ENCODE measurements at regions not wholly inside any gene's neighbourhood (a gene's known extent, or its start where the extent isn't known, plus 50 kb on each side); places are given as distances from the start of the nearest gene placed in this dataset.
"Not testable (repeated sequence)": the region's sequence is repeated elsewhere in the genome, so short reads cannot be mapped to it uniquely, and the experiment has no call there.

- FAIRE-seq (no peak), DNase-seq (ENCODE audit: low spot score) (no peak)
Measured at GRCh38 chr22:47884775-47885174, 1122.3 kb downstream of the TBC1D22A start.

- no peak for FAIRE-seq
- DNase-seq (ENCODE audit: low spot score) = no peak
Measured at GRCh38 chr22:47884200-47884599, 1121.8 kb downstream of the TBC1D22A start.

- FAIRE-seq = no peak
- no peak for DNase-seq (ENCODE audit: low spot score)
Measured at GRCh38 chr22:47883757-47884156, 1121.3 kb downstream of the TBC1D22A start.

- FAIRE-seq = no peak
Measured at GRCh38 chr22:47879346-47879745, 1116.9 kb downstream of the TBC1D22A start.

GRCh38 chr22:47878460-47878859 lies 1116.0 kb downstream of the TBC1D22A start:
- FAIRE-seq (no peak), DNase-seq (ENCODE audit: low spot score) (no peak)

More at GRCh38 chr22:47879346-47879745, 1116.9 kb downstream of the TBC1D22A start:
- DNase-seq (ENCODE audit: low spot score) = no peak

GRCh38 chr22:47872761-47873535 lies 1110.5 kb downstream of the TBC1D22A start:
- DNase-seq (ENCODE audit: low spot score) = no peak
- FAIRE-seq = no peak

- DNase-seq (ENCODE audit: low spot score) = no peak
- no peak for FAIRE-seq
Measured at GRCh38 chr22:47865626-47866025, 1103.2 kb downstream of the TBC1D22A start.

GRCh38 chr22:47862394-47862793 lies 1099.9 kb downstream of the TBC1D22A start:
- no peak for DNase-seq (ENCODE audit: low spot score)
- FAIRE-seq = no peak

- not testable (repeated sequence) for DNase-seq (ENCODE audit: low spot score); FAIRE-seq
Measured at GRCh38 chr22:47860907-47861306, 1098.5 kb downstream of the TBC1D22A start.

GRCh38 chr22:47859881-47860525 lies 1097.6 kb downstream of the TBC1D22A start:
- no peak for DNase-seq (ENCODE audit: low spot score)
- FAIRE-seq = no peak

GRCh38 chr22:47858773-47859306 lies 1096.4 kb downstream of the TBC1D22A start:
- no peak for DNase-seq (ENCODE audit: low spot score)
- FAIRE-seq = no peak

- DNase-seq (ENCODE audit: low spot score) (no peak), FAIRE-seq (no peak)
Measured at GRCh38 chr22:47854680-47855079, 1092.2 kb downstream of the TBC1D22A start.

- DNase-seq (ENCODE audit: low spot score) (no peak), FAIRE-seq (no peak)
Measured at GRCh38 chr22:47854251-47854650, 1091.8 kb downstream of the TBC1D22A start.

GRCh38 chr22:47853750-47854149 lies 1091.3 kb downstream of the TBC1D22A start:
- no peak for DNase-seq (ENCODE audit: low spot score)
- FAIRE-seq = no peak

- FAIRE-seq = no peak
Measured at GRCh38 chr22:47851586-47851985, 1089.1 kb downstream of the TBC1D22A start.

GRCh38 chr22:47850644-47851151 lies 1088.2 kb downstream of the TBC1D22A start:
- FAIRE-seq (no peak), DNase-seq (ENCODE audit: low spot score) (no peak)

More at GRCh38 chr22:47851586-47851985, 1089.1 kb downstream of the TBC1D22A start:
- DNase-seq (ENCODE audit: low spot score) = no peak

GRCh38 chr22:47849576-47849975 lies 1087.1 kb downstream of the TBC1D22A start:
- FAIRE-seq (no peak), DNase-seq (ENCODE audit: low spot score) (no peak)

GRCh38 chr22:47848184-47848920 lies 1085.9 kb downstream of the TBC1D22A start:
- DNase-seq (ENCODE audit: low spot score) (no peak), FAIRE-seq (no peak)

GRCh38 chr22:47847131-47847890 lies 1084.9 kb downstream of the TBC1D22A start:
- FAIRE-seq = no peak
- no peak for DNase-seq (ENCODE audit: low spot score)

- FAIRE-seq (no peak), DNase-seq (ENCODE audit: low spot score) (no peak)
Measured at GRCh38 chr22:47846206-47846605, 1083.8 kb downstream of the TBC1D22A start.

GRCh38 chr22:47842119-47842518 lies 1079.7 kb downstream of the TBC1D22A start:
- FAIRE-seq = no peak

More at GRCh38 chr22:47842119-47842518, 1079.7 kb downstream of the TBC1D22A start:
- DNase-seq (ENCODE audit: low spot score) = no peak

Data from RCC 7860 (cell line).